NT2/D1 (cell line): ENCODE measurements at regions not wholly inside any gene's neighbourhood (a gene's known extent, or its start where the extent isn't known, plus 50 kb on each side); places are given as distances from the start of the nearest gene placed in this dataset.
"Not testable (repeated sequence)": the region's sequence is repeated elsewhere in the genome, so short reads cannot be mapped to it uniquely, and the experiment has no call there.

Experiments used
- DNase-seq: peaks from one replicate; pipeline ENCODE4 v3.0.0-alpha.2; 2011; ENCODE audit warnings: low read depth, low spot score
- H3K27me3 ChIP-seq: 2 replicates; pipeline ENCODE4 v1.6.0; 2011; ENCODE audit warnings: mild to moderate bottlenecking; ENCODE audit not compliant: insufficient read length, insufficient read depth
- H3K36me3 ChIP-seq: 2 replicates; pipeline ENCODE4 v1.6.1; 2011; ENCODE audit warnings: mild to moderate bottlenecking, low read length, mixed read lengths; ENCODE audit not compliant: insufficient read depth, insufficient read length
- H3K4me1 ChIP-seq: 2 replicates; pipeline ENCODE4 v1.5.1; 2011; ENCODE audit not compliant: insufficient read depth, insufficient read length
- H3K4me3 ChIP-seq: 2 replicates; pipeline ENCODE4 v1.5.1; 2011; ENCODE audit warnings: low read depth; ENCODE audit not compliant: insufficient read length
- H3K9ac ChIP-seq: 2 replicates; pipeline ENCODE4 v1.6.0; 2011; ENCODE audit warnings: low read depth; ENCODE audit not compliant: insufficient read length
- H3K9me3 ChIP-seq: 2 replicates; pipeline ENCODE4 v1.5.1; 2011; ENCODE audit warnings: mild to moderate bottlenecking, low read length; ENCODE audit not compliant: insufficient read depth
- SUZ12 ChIP-seq: IDR thresholded peaks from 2 replicates; pipeline ENCODE4 v1.6.1; 2011; ENCODE audit not compliant: insufficient read length, insufficient read depth; ENCODE audit errors: extremely low read depth
- YY1 ChIP-seq: IDR thresholded peaks from 2 replicates; pipeline ENCODE4 v1.6.1; 2011; ENCODE audit not compliant: insufficient read length, insufficient read depth
- ZNF274 ChIP-seq: IDR thresholded peaks from 2 replicates; pipeline ENCODE4 v1.6.1; 2011; ENCODE audit warnings: mild to moderate bottlenecking, low read depth, low read length

- not testable (repeated sequence) for H3K9ac ChIP-seq, DNase-seq, H3K4me1 ChIP-seq, H3K4me3 ChIP-seq, H3K36me3 ChIP-seq, H3K9me3 ChIP-seq, H3K27me3 ChIP-seq
Observed at GRCh38 chr15:31649634-31650033, 323.0 kb downstream of the KLF13 start.

- H3K36me3 ChIP-seq = not testable (repeated sequence)
Observed at GRCh38 chr15:31650055-31650701, 323.5 kb downstream of the KLF13 start.

GRCh38 chr15:31656915-31657314 is 330.3 kb downstream of the KLF13 start:
- not testable (repeated sequence) for H3K9ac ChIP-seq, H3K4me3 ChIP-seq, H3K36me3 ChIP-seq, DNase-seq, H3K4me1 ChIP-seq, H3K9me3 ChIP-seq, H3K27me3 ChIP-seq

More at GRCh38 chr15:31650055-31650701, 323.5 kb downstream of the KLF13 start:
- not testable (repeated sequence) for H3K27me3 ChIP-seq, H3K9ac ChIP-seq, DNase-seq, H3K4me3 ChIP-seq, H3K9me3 ChIP-seq, H3K4me1 ChIP-seq

- H3K9me3 ChIP-seq = no peaks in the 10 kb centered on the region
- no peak overlapping the region for H3K9ac ChIP-seq
- no peaks in the 10 kb centered on the region for H3K4me1 ChIP-seq
- H3K27me3 ChIP-seq = no peaks in the 10 kb centered on the region
- TF ChIP-seq SUZ12 = no peak
- no peak for TF ChIP-seq YY1
- no peak for TF ChIP-seq ZNF274
- no peaks in the 10 kb centered on the region for H3K36me3 ChIP-seq
- no peak for DNase-seq
- no peak overlapping the region for H3K4me3 ChIP-seq
Observed at GRCh38 chr15:31660816-31661215, 334.2 kb downstream of the KLF13 start.

GRCh38 chr15:31665732-31666131 is 339.1 kb downstream of the KLF13 start:
- DNase-seq, H3K9ac ChIP-seq, H3K9me3 ChIP-seq: not testable (repeated sequence)

GRCh38 chr15:31669158-31669908 is 342.7 kb downstream of the KLF13 start:
- H3K4me3 ChIP-seq, H3K9ac ChIP-seq, H3K36me3 ChIP-seq, H3K4me1 ChIP-seq, H3K27me3 ChIP-seq, DNase-seq, H3K9me3 ChIP-seq: not testable (repeated sequence)

More at GRCh38 chr15:31665732-31666131, 339.1 kb downstream of the KLF13 start:
- not testable (repeated sequence) for H3K36me3 ChIP-seq, H3K27me3 ChIP-seq, H3K4me3 ChIP-seq, H3K4me1 ChIP-seq

GRCh38 chr15:31673263-31673662 is 346.6 kb downstream of the KLF13 start:
- not testable (repeated sequence) for H3K9me3 ChIP-seq, H3K4me1 ChIP-seq, H3K9ac ChIP-seq, H3K36me3 ChIP-seq, DNase-seq, H3K27me3 ChIP-seq, H3K4me3 ChIP-seq

GRCh38 chr15:31681529-31682259 is 348.6 kb upstream of the CHRNA7 start:
- not testable (repeated sequence) for H3K9ac ChIP-seq, H3K4me1 ChIP-seq, H3K9me3 ChIP-seq, H3K27me3 ChIP-seq, H3K4me3 ChIP-seq, H3K36me3 ChIP-seq, DNase-seq

GRCh38 chr15:31687088-31687487 is 343.2 kb upstream of the CHRNA7 start:
- not testable (repeated sequence) for H3K9ac ChIP-seq, H3K4me1 ChIP-seq, H3K9me3 ChIP-seq, H3K27me3 ChIP-seq, H3K36me3 ChIP-seq, DNase-seq, H3K4me3 ChIP-seq

- DNase-seq, H3K4me1 ChIP-seq, H3K9me3 ChIP-seq, H3K4me3 ChIP-seq, H3K36me3 ChIP-seq, H3K27me3 ChIP-seq, H3K9ac ChIP-seq: not testable (repeated sequence)
Observed at GRCh38 chr15:31696509-31696908, 333.8 kb upstream of the CHRNA7 start.

- not testable (repeated sequence) for H3K4me3 ChIP-seq, H3K36me3 ChIP-seq, H3K9ac ChIP-seq, DNase-seq, H3K9me3 ChIP-seq, H3K4me1 ChIP-seq, H3K27me3 ChIP-seq
Observed at GRCh38 chr15:31705076-31705678, 325.1 kb upstream of the CHRNA7 start.
